ENCODE measurements at regions not wholly inside any gene's neighbourhood (a gene's known extent, or its start where the extent isn't known, plus 50 kb on each side); places are given as distances from the start of the nearest gene placed in this dataset.

DNA sequence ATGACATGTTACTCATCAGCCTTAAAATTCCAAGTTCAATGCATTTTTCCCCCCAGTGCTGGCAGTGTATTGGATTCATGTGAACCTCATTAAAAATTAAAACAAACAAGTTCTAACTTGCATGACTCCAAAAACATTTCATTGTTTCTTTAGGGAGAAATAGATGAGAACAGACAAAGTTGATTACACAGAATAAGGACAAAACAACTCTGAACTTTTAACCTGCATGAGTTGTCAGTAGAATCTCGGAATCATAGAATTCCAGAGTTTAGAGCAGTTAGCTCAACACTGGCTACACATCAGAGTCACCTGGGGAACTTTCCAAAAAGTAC, 127.5 kb downstream of the TMX1 start:
- CTCF ChIA-PET, result no interaction called here
- Histone ChIP-seq H3K36me3 (ENCODE audit: insufficient read depth, low read length, poor library complexity, severe bottlenecking) (no peaks in the 10 kb centered on the region), H3K27ac (ENCODE audit: low read depth, low read length, poor library complexity, severe bottlenecking) (no peak overlapping the region), H3K9me3 (ENCODE audit: low read depth, low read length, poor library complexity, severe bottlenecking) (no peaks in the 10 kb centered on the region), H3K4me1 (ENCODE audit: insufficient read depth, low read length, poor library complexity, severe bottlenecking) (no peaks in the 10 kb centered on the region), H3K4me3 (ENCODE audit: low read depth, low read length, poor library complexity, severe bottlenecking) (no peak overlapping the region), H3K27me3 (replicated peaks; ENCODE audit: insufficient read depth, low read depth, low read length, poor library complexity) (no peaks in the 10 kb centered on the region)
- BruUV-seq (replicated peaks), result no TSS peak
- DNase-seq (ENCODE audit: low spot score), result no peak
- intact Hi-C loops (cut with micrococcal nuclease; ENCODE audit: unreplicated experiment), result no loop called here
- no peak for TF ChIP-seq EZH2 (IDR thresholded peaks at IDR 0.05; ENCODE audit: borderline replicate concordance, low read depth, low read length, poor library complexity, severe bottlenecking)
- TF ChIP-seq, protein P1, sequence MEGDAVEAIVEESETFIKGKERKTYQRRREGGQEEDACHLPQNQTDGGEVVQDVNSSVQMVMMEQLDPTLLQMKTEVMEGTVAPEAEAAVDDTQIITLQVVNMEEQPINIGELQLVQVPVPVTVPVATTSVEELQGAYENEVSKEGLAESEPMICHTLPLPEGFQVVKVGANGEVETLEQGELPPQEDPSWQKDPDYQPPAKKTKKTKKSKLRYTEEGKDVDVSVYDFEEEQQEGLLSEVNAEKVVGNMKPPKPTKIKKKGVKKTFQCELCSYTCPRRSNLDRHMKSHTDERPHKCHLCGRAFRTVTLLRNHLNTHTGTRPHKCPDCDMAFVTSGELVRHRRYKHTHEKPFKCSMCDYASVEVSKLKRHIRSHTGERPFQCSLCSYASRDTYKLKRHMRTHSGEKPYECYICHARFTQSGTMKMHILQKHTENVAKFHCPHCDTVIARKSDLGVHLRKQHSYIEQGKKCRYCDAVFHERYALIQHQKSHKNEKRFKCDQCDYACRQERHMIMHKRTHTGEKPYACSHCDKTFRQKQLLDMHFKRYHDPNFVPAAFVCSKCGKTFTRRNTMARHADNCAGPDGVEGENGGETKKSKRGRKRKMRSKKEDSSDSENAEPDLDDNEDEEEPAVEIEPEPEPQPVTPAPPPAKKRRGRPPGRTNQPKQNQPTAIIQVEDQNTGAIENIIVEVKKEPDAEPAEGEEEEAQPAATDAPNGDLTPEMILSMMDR (conservative IDR thresholded peaks at IDR 0.05; ENCODE audit: low read depth, low read length), result no peak
- POLR2A ChIA-PET (ENCODE audit: low non-redundant PET), result no interaction called here

DNA sequence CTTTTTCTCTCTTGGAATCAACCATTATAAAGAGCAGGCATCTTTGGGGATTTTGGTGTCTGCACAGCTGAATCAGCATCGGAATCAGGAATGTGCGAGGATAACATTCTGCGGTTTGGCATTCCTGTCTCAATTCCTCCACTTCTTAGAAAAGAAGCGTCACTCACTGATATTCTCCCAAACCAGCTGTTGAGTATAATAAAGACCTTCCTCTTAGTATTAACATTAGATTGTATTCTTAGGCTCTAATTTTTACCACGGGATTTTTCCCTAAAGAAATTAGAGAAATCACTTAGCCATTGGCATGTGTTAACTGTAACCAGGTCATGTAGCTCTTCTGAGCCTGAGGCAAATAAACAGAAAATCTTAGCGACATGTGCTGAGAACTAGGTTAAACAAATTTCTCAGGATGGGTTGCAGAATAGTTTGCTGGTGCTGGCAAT, 128.7 kb downstream of the TMX1 start:
- no peaks in the 10 kb centered on the region for H3K4me1 ChIP-seq (ENCODE audit: insufficient read depth, low read length, poor library complexity, severe bottlenecking)
- H3K4me3 ChIP-seq (ENCODE audit: low read depth, low read length, poor library complexity, severe bottlenecking), result no peak overlapping the region
- intact Hi-C loops (cut with micrococcal nuclease; ENCODE audit: unreplicated experiment), result no loop called here
- DNase-seq (ENCODE audit: low spot score), result no peak
- H3K36me3 ChIP-seq (ENCODE audit: insufficient read depth, low read length, poor library complexity, severe bottlenecking), result no peaks in the 10 kb centered on the region
- TF ChIP-seq, protein P1 (conservative IDR thresholded peaks at IDR 0.05; ENCODE audit: low read depth, low read length), result no peak
- no peak for TF ChIP-seq EZH2 (IDR thresholded peaks at IDR 0.05; ENCODE audit: borderline replicate concordance, low read depth, low read length, poor library complexity, severe bottlenecking)
- BruUV-seq (replicated peaks), result no TSS peak
- ChIA-PET POLR2A (ENCODE audit: low non-redundant PET) (no interaction called here), CTCF (no interaction called here)
- H3K27me3 ChIP-seq (replicated peaks; ENCODE audit: insufficient read depth, low read depth, low read length, poor library complexity), result no peaks in the 10 kb centered on the region
- no peak overlapping the region for H3K27ac ChIP-seq (ENCODE audit: low read depth, low read length, poor library complexity, severe bottlenecking)
- no peaks in the 10 kb centered on the region for H3K9me3 ChIP-seq (ENCODE audit: low read depth, low read length, poor library complexity, severe bottlenecking)

DNA sequence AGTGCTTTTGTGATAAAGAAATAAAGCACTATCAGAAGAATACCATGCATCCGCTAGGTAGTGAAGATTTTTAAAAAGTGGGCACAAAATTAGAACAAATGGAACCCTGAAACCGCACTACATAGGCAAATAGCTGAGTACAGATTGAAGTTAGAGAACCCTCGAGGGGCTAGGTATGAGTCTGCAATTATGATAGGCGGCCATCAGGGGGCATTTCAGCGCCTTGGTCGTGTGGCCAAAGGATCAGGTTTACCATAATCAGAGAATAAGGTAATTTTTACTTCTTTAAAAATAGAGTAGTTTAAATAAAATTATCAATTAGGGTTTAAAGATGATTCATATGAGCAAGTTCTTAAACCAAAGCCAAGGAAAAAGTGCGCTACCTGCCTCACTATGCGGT, 129.8 kb downstream of the TMX1 start:
- POLR2A ChIA-PET (ENCODE audit: low non-redundant PET), result no interaction called here
- intact Hi-C loops (cut with micrococcal nuclease; ENCODE audit: unreplicated experiment), result no loop called here
- Histone ChIP-seq H3K4me3 (ENCODE audit: low read depth, low read length, poor library complexity, severe bottlenecking) (no peak overlapping the region), H3K9me3 (ENCODE audit: low read depth, low read length, poor library complexity, severe bottlenecking) (no peaks in the 10 kb centered on the region), H3K27me3 (replicated peaks; ENCODE audit: insufficient read depth, low read depth, low read length, poor library complexity) (no peaks in the 10 kb centered on the region), H3K27ac (ENCODE audit: low read depth, low read length, poor library complexity, severe bottlenecking) (no peak overlapping the region), H3K36me3 (ENCODE audit: insufficient read depth, low read length, poor library complexity, severe bottlenecking) (no peaks in the 10 kb centered on the region), H3K4me1 (ENCODE audit: insufficient read depth, low read length, poor library complexity, severe bottlenecking) (no peaks in the 10 kb centered on the region)
- CTCF ChIA-PET, result interaction anchor here (1.0 kb wide), 1 partner anchor 406 kb away, joined by 9 read pairs; no protein-coding TSS in a partner anchor
- DNase-seq (ENCODE audit: low spot score), result no peak
- BruUV-seq (replicated peaks), result no TSS peak
- no peak for TF ChIP-seq EZH2 (IDR thresholded peaks at IDR 0.05; ENCODE audit: borderline replicate concordance, low read depth, low read length, poor library complexity, severe bottlenecking)
- TF ChIP-seq, protein P1 (conservative IDR thresholded peaks at IDR 0.05; ENCODE audit: low read depth, low read length), result peak; percentile 60

All from A673 (cell line).